Fibroblast of mammary gland (primary cell): ENCODE measurements at regions not wholly inside any gene's neighbourhood (a gene's known extent, or its start where the extent isn't known, plus 50 kb on each side); places are given as distances from the start of the nearest gene placed in this dataset.

Experiments
- DNase-seq: peaks from one replicate; pipeline ENCODE4 v3.0.0-alpha.2; 2010; ENCODE audit warnings: low read depth
- H3K4me3 ChIP-seq: 2 replicates; pipeline ENCODE4 v1.5.1; 2011; ENCODE audit warnings: low read depth, mild to moderate bottlenecking, low read length, moderate library complexity; ENCODE audit not compliant: control insufficient read depth
- TF ChIP-seq, protein P1 (sequence below): conservative IDR thresholded peaks from 2 replicates; pipeline ENCODE4 v1.5.1; 2011; ENCODE audit warnings: low read depth, low read length, inconsistent platforms; ENCODE audit not compliant: control insufficient read depth, insufficient read depth

- no peak overlapping the region for H3K4me3 ChIP-seq
- DNase-seq: no peak
- TF ChIP-seq, protein P1, sequence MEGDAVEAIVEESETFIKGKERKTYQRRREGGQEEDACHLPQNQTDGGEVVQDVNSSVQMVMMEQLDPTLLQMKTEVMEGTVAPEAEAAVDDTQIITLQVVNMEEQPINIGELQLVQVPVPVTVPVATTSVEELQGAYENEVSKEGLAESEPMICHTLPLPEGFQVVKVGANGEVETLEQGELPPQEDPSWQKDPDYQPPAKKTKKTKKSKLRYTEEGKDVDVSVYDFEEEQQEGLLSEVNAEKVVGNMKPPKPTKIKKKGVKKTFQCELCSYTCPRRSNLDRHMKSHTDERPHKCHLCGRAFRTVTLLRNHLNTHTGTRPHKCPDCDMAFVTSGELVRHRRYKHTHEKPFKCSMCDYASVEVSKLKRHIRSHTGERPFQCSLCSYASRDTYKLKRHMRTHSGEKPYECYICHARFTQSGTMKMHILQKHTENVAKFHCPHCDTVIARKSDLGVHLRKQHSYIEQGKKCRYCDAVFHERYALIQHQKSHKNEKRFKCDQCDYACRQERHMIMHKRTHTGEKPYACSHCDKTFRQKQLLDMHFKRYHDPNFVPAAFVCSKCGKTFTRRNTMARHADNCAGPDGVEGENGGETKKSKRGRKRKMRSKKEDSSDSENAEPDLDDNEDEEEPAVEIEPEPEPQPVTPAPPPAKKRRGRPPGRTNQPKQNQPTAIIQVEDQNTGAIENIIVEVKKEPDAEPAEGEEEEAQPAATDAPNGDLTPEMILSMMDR: no peak
Measured at GRCh38 chr4:55018521-55018920, 106.9 kb downstream of the KDR start.

GRCh38 chr4:55017406-55017805, 108.0 kb downstream of the KDR start:
- TF ChIP-seq, protein P1: no peak

DNA sequence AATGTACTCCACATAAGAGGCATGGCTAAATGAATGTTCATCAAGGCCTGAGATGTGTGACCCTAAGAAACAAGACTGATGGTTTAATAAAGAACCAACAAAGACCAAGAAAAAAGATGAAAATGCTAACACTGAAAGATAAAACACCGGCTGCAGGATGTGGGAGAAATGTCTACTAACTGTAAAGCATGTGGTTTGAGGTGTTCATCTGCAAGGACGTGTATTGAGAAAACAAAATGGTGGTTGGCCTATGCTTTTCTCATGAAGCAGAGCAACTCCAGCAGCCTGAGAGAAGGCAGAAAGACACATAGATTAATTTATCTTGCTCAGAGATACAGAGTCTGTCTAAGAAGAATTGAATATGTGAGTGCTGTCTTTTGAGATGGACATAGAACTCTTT, 109.3 kb downstream of the KDR start:
- DNase-seq: no peak
- TF ChIP-seq, protein P1: no peak
- no peak overlapping the region for H3K4me3 ChIP-seq

More at GRCh38 chr4:55017406-55017805, 108.0 kb downstream of the KDR start:
- DNase-seq: no peak
- H3K4me3 ChIP-seq: no peak overlapping the region

- DNase-seq: no peak
- TF ChIP-seq, protein P1: no peak
- H3K4me3 ChIP-seq: no peak overlapping the region
Measured at GRCh38 chr4:55014876-55015275, 110.5 kb downstream of the KDR start.

GRCh38 chr4:55013431-55013955, 111.9 kb downstream of the KDR start:
- TF ChIP-seq, protein P1: no peak
- H3K4me3 ChIP-seq: no peak overlapping the region

GRCh38 chr4:55012363-55013230, 112.8 kb downstream of the KDR start:
- TF ChIP-seq, protein P1: no peak
- no peak for DNase-seq
- no peak overlapping the region for H3K4me3 ChIP-seq

More at GRCh38 chr4:55013431-55013955, 111.9 kb downstream of the KDR start:
- DNase-seq: no peak
